ENCODE measurements at regions not wholly inside any gene's neighbourhood (a gene's known extent, or its start where the extent isn't known, plus 50 kb on each side); places are given as distances from the start of the nearest gene placed in this dataset.
"Not testable (repeated sequence)": the region's sequence is repeated elsewhere in the genome, so short reads cannot be mapped to it uniquely, and the experiment has no call there.

DNA sequence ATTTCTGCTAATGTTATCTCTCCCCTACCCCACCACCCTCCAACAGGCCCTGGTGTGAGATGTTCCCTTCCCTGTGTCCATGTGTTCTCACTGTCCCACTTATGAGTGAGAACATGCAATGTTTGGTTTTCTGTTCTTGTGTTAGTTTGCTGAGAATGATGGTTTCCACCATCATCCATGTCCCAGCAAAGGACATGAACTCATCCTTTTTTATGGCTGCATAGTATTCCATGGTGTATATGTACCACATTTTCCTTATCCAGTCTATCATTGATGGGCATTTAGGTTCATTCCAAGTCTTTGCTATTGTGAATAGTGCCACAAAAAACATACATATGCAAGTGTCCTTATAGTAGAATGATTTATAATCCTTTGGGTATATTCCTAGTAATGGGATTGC lies 104.5 kb downstream of the ZNF33B start:
- not testable (repeated sequence) for H3K27ac ChIP-seq

DNA sequence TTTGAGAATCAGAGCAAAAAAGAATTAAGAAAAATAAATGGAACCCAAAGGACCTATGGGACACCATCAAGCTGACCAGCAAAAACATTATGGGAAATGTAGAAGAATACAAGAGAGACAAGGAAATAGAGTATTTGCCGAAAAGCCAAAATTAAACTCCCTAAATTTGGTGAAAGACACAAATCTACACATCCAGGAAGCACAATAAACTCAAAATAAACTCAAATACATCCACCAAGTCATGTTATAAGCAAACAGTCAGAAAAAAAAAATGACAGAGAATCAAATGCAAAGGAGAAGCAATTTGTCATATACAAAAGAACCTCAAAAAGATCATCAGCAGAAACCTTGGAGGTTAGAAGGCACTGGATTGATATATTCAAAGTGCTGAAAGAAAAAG lies 105.4 kb downstream of the ZNF33B start:
- TF ChIP-seq, protein P1, sequence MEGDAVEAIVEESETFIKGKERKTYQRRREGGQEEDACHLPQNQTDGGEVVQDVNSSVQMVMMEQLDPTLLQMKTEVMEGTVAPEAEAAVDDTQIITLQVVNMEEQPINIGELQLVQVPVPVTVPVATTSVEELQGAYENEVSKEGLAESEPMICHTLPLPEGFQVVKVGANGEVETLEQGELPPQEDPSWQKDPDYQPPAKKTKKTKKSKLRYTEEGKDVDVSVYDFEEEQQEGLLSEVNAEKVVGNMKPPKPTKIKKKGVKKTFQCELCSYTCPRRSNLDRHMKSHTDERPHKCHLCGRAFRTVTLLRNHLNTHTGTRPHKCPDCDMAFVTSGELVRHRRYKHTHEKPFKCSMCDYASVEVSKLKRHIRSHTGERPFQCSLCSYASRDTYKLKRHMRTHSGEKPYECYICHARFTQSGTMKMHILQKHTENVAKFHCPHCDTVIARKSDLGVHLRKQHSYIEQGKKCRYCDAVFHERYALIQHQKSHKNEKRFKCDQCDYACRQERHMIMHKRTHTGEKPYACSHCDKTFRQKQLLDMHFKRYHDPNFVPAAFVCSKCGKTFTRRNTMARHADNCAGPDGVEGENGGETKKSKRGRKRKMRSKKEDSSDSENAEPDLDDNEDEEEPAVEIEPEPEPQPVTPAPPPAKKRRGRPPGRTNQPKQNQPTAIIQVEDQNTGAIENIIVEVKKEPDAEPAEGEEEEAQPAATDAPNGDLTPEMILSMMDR (IDR thresholded peaks at IDR 0.05), result no peak
- TF ChIP-seq ZFX (IDR thresholded peaks at IDR 0.05; ENCODE audit: borderline replicate concordance), result no peak
- H3K27ac ChIP-seq, result no peak overlapping the region

DNA sequence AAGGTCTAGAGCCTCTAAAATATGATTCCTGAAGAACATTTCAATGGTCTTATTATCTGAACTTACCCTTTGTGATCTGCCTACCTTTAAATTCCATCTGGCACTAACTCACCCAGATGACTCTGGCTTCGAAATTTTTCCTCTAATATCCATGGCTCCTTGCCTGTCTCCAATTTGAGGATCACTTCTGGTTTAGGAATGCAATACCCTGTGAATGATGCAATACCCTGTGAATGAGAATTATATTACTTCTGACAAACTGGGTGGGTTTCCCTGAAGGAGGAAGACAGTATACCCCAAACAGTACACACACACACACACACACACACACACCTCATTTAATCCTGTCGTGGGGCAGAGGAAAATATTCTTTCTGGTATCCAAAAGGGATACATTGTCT lies 115.3 kb downstream of the ZNF33B start:
- no peak overlapping the region for H3K27ac ChIP-seq
- TF ChIP-seq, protein P1 (IDR thresholded peaks at IDR 0.05), result no peak
- TF ChIP-seq ZFX (IDR thresholded peaks at IDR 0.05; ENCODE audit: borderline replicate concordance), result no peak

DNA sequence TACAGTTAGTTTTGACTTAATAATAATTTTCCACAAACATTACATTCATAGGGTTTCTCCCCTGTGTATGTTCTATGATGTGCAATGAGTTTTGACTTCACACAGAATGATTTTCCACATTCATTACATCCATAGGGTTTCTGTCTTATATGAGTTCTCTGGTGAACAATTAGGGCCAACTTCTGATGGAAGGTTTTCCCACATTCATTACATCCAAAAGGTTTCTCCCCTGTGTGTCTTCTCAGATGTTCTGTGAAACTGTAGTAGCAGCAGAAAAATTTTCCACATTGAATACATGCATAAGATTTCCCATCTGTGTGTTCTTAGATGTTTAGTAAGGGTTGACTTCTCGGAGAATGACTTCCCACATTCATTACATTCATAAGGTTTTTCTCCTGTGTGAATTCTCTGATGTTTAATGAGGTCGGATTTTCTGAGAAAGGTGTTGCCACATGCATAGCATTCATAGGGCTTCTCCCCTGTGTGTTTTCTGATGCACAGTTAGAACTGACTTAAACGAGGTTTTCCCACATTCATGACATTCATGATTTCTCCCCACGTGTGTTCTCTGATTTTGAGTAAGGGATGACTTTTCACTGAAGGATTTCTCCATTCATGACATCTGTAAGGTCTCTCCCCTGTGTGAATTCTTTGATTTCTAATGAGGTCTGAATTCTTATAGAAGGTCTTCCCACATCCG lies 118.5 kb downstream of the ZNF33B start:
- H3K27ac ChIP-seq, result no peak overlapping the region
- TF ChIP-seq ZFX (IDR thresholded peaks at IDR 0.05; ENCODE audit: borderline replicate concordance), result no peak
- TF ChIP-seq, protein P1 (IDR thresholded peaks at IDR 0.05), result no peak

DNA sequence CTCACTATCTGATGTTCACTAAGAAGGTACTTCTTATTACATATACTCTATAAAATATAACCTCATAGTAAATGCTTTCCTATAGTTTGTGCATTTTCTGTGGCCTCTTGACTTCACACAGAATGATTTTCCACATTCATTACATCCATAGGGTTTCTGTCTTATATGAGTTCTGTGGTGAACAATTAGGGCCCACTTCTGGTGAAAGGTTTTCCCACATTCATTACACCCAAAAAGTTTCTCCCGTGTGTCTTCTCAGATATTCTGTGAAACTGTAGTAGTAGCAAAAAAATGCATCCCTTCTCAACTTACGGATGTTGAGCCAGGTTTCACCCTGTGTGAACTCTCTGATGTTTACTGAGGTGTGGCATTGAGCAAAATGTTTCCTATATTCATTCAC lies 119.3 kb downstream of the ZNF33B start:
- TF ChIP-seq, protein P1 (IDR thresholded peaks at IDR 0.05), result no peak
- no peak for TF ChIP-seq ZFX (IDR thresholded peaks at IDR 0.05; ENCODE audit: borderline replicate concordance)
- H3K27ac ChIP-seq, result no peak overlapping the region

DNA sequence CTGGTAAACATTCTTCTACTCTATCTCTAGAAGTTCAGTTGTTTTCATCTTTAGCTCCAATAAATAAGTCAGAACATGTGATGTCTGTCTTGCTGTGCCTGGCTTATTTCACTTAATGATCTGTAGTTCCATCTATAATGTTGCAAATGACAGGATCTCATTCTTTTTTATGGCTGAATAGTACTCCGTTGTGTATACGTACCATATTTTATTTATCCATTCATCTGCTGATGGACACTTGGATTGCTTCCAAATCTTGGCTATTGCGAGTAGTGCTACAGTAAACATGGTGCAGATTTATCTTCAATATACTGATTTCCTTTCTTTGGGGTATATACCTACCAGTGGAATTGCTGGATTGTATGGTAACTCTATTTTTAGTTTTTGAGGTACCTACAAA lies 124.4 kb downstream of the ZNF33B start:
- TF ChIP-seq, protein P1 (IDR thresholded peaks at IDR 0.05), result no peak
- no peak for TF ChIP-seq ZFX (IDR thresholded peaks at IDR 0.05; ENCODE audit: borderline replicate concordance)

DNA sequence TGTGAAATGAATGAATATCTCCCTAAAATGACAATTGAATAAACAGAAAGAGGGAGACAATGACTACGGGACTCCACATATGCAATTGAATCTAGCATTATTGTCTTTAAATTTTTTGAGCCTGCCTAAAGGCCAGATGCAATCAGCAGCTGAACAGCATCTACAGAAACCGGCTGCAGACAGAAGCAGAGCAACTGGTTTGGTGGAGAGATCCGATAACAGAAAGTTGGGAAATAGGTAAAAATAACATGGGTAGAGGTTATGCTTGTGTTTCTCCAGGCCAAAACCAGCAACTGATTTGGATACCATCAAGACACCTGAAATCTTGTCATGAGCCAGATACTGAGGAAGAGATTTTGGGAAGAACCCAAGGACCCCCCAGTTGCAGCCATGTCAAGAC lies 146.6 kb downstream of the ZNF33B start:
- H3K27ac ChIP-seq, result no peak overlapping the region
- TF ChIP-seq, protein P1 (IDR thresholded peaks at IDR 0.05), result no peak
- no peak for TF ChIP-seq ZFX (IDR thresholded peaks at IDR 0.05; ENCODE audit: borderline replicate concordance)

More for the DNA sequence above, 124.4 kb downstream of the ZNF33B start:
- no peak overlapping the region for H3K27ac ChIP-seq
